HS-27A (cell line): ENCODE measurements at regions not wholly inside any gene's neighbourhood (a gene's known extent, or its start where the extent isn't known, plus 50 kb on each side); places are given as distances from the start of the nearest gene placed in this dataset.
"Not testable (repeated sequence)": the region's sequence is repeated elsewhere in the genome, so short reads cannot be mapped to it uniquely, and the experiment has no call there.

Experiments used
- DNase-seq: peaks from one replicate; pipeline ENCODE4 v3.0.0-alpha.2; 2012; ENCODE audit warnings: low read depth, missing footprints

- DNase-seq, result no peak
Observed at GRCh38 chr7:106523482-106523881, 137.5 kb downstream of the CCDC71L start.

GRCh38 chr7:106522696-106523095 lies 138.3 kb downstream of the CCDC71L start:
- DNase-seq, result no peak

GRCh38 chr7:106521541-106521940 lies 139.4 kb downstream of the CCDC71L start:
- no peak for DNase-seq

- no peak for DNase-seq
Observed at GRCh38 chr7:106520962-106521514, 139.9 kb downstream of the CCDC71L start.

GRCh38 chr7:106518967-106519366 lies 142.0 kb downstream of the CCDC71L start:
- DNase-seq, result no peak

DNA sequence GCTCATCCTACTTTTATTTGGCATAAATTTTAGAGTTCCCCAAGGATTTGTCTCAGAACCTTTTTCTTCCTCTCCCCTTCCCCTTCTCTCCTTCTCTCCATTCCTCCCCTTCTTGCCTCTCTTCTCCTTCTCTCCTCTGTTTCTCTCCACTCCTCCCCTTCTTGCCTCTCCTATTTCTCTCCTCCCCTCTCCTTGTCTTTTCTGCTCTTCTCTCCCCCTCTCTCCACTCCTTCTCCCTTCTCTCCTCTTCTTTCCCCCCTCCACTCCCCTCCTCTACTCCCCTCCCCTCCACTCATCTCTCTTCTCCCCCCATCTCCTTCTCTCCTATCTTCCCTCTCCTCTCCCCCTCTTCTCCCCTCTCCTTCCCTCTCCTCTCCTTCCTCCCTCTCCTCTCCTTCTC lies 142.7 kb downstream of the CCDC71L start:
- no peak for DNase-seq

DNA sequence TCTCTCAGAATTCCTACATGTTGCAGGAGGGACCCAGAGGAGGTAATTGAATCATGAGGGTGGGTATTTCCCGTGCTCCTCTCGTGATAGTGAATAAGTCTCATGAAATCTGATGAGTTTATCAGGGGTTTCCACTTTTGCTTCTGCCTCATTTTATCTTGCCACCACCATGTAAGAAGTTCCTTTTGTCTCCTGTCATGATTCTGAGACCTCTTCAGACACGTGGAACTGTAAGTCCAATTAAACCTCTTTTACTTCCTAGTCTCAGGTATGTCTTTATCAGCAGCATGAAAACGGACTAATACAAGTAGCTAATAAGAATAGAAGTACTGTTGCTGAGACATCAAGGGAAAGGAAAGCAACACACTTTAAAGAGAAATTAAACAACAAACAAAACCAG lies 143.4 kb downstream of the CCDC71L start:
- no peak for DNase-seq

GRCh38 chr7:106515321-106515720 lies 145.6 kb downstream of the CCDC71L start:
- no peak for DNase-seq

GRCh38 chr7:106514881-106515280 lies 146.1 kb downstream of the CCDC71L start:
- DNase-seq, result no peak

GRCh38 chr7:106512217-106512616 lies 148.7 kb downstream of the CCDC71L start:
- DNase-seq, result no peak

- DNase-seq, result no peak
Observed at GRCh38 chr7:106504645-106505044, 156.3 kb downstream of the CCDC71L start.

GRCh38 chr7:106504207-106504606 lies 156.8 kb downstream of the CCDC71L start:
- DNase-seq, result no peak

DNA sequence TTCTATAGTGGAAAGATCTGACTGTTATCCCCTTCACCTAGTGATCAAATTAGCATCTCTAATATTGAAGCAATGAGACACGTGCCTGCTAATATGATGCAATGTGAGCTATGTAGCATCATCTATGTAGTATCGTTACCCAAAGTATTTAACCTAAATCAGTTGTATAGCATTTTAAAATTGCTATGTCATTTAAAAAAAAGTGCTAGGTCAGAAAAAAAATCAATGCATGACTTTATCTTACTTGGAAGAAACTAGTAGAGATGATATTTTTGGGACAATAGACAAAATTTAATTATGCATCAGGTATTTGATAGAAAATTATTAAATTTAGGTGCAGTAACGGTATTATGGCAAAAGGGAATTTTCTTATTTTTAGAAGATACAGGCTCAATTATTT lies 157.3 kb downstream of the CCDC71L start:
- DNase-seq, result no peak

- DNase-seq, result no peak
Observed at GRCh38 chr7:106501605-106502580, 159.1 kb downstream of the CCDC71L start.

- DNase-seq, result no peak
Observed at GRCh38 chr7:106499897-106500296, 161.1 kb downstream of the CCDC71L start.

DNA sequence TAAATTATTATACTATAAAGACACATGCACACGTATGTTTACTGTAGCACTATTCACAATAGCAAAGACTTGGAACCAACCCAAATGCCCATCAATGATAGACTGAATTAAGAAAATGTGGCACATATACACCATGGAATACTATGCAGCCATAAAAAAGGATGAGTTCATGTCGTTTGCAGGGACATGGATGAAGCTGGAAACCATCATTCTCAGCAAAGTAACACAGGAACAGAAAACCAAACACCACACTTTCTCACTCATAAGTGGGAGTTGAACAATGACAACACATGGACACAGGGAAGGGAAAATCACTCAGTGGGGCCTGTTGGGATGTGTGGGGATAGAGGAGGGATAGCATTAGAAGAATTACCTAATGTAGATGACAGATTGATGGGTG lies 163.0 kb downstream of the CCDC71L start:
- DNase-seq, result not testable (repeated sequence)

DNA sequence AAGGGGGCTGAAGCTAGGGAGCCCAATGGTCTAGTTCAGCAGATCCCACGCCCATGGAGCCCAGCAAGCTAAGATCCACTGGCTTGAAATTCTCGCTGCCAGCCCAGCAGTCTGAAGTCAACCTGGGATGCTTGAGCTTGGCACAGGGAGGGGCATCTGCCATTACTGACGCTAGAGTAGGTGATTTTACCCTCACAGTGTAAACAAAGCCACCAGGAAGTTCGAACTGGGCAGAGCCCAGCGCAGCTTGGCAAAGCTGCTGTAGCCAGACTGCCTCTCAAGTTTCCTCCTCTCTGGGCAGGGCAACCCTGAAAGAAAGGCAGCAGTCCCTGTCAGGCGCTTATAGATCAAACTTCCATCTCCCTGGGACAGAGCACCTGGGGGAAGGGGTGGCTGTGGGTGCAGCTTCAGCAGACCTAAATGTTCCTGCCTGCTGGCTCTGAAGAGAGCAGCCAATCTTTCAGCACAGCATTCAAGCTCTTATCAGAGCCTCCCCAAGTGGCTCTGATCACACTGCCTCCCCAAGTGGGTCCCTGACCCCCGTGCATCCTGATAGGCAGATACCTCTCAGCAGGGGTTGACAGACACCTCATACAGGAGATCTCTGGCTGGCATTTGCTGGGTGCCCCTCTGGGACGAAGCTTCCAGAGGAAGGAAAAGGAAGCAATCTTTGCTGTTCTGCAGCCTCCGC lies 167.8 kb downstream of the CCDC71L start:
- DNase-seq, result no peak

DNA sequence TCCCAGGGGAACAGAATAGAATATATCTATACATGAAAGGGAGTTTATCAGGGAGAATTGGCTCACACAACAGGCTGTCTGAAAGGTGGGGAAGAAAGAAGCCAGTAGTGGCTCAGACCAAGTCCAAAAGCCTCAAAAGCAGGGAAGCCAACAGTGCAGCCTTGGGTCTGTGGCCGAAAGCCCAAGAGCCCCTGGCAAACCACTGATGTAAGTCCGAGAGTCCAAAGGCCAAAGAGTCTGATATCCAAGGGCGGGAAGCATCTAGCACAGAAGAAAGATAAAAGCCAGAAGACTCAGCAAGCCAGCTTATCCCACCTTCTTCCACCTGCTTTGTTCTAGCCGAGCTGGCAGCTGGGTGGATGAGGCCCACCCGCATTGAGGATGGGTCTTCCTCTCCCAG lies 172.5 kb downstream of the CCDC71L start:
- DNase-seq, result no peak

DNA sequence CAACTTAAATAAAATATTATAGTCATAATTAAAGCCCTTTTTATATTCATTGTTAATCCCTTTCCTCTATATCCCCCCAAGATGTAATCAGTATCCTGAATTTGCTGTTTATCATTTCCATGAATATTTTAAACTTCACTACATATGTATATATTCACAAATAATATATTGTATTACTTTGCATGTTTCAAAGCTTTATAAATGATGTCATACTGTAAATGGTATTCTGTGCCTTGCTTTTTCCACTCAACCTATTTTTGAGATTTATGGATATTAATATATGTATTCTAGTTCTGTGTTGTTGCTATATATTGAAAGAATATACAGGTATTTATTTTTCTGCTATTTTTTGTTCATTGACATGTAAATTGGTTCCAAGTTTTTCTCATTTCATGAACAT lies 173.1 kb downstream of the CCDC71L start:
- no peak for DNase-seq

GRCh38 chr7:106486331-106486730 lies 174.6 kb downstream of the CCDC71L start:
- no peak for DNase-seq

DNA sequence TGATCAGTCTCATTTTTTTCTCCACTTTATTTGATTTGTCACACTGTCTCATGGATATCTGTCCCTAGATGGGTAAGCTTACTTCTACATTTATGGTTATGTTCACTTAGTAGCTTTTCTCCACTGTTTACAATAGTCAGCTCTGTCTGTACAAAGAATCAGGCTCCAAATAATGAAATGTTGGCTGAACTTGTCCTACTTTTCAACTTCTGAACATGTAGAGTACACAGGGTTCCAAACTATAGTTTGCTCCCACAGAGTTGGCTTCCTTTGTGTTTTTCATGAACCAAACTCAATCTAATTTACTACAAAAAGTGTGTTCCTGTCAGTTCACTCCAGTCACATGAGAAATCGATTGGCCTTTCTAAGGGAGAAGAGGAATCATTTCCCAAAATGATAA lies 175.0 kb downstream of the CCDC71L start:
- DNase-seq, result no peak

- no peak for DNase-seq
Observed at GRCh38 chr7:106485031-106485551, 175.9 kb downstream of the CCDC71L start.

DNA sequence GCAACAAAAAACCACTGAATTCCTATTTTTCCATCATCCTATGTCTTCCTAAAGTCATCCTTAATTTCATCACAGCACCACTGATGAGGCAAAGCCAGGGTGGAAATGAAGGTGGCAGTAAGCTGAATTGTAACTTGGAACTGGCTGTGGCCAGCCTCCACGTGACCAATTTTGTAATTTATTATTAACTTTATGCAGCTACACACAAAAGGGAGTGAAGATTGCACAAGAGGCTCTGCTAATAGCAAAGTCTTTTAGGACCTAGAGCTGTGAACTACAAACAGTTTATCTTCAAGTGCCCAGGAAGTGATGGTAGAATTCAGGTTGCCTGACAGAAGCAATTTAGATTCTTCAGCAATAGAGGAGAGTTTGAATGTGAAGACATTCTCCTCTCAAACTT lies 176.4 kb downstream of the CCDC71L start:
- no peak for DNase-seq
